Endothelial cell of umbilical vein (primary cell): ENCODE measurements at regions not wholly inside any gene's neighbourhood (a gene's known extent, or its start where the extent isn't known, plus 50 kb on each side); places are given as distances from the start of the nearest gene placed in this dataset.
A peak's percentile ranks its signal among the peaks of the same experiment; 100 is the strongest.

Source experiments
- BruUV-seq: library from RNA; stranded (reverse); fragments of 400-500 nt; replicated peaks from 2 replicates; lab custom pipeline; 2021; lab: Mats Ljungman, UMichigan
- CTCF ChIA-PET: fragments of 300-600, 350-600 bp; sonication (Branson Sonifier 250); formaldehyde crosslinking; loops from one replicate; lab custom pipeline; 2021; ENCODE audit warnings: antibody characterized with exemption, inconsistent platforms; lab: Charles Lee
- POLR2A ChIA-PET: fragments of 300-600, 350-600 bp; sonication (Branson Sonifier 250); formaldehyde crosslinking; loops from one replicate; lab custom pipeline; 2021; ENCODE audit warnings: antibody characterized with exemption, inconsistent platforms; lab: Charles Lee
- DNase-seq: peaks from one replicate; pipeline ENCODE4 v3.0.0-alpha.2; 2011; ENCODE audit warnings: low read depth, low spot score
- FAIRE-seq: peaks from 2 replicates; lab custom pipeline; 2011; peaks lifted over from hg19 to GRCh38; lab: Jason Lieb, UNC
- H2AFZ ChIP-seq: 2 replicates; pipeline ENCODE4 v1.6.0; 2012; ENCODE audit warnings: low read depth, low read length, control low read depth, inconsistent platforms
- H3K27ac ChIP-seq: 2 replicates; pipeline ENCODE4 v1.5.1; 2011; ENCODE audit warnings: low read depth, mild to moderate bottlenecking, control low read depth, low read length, moderate library complexity; ENCODE audit not compliant: insufficient read depth
- H3K27me3 ChIP-seq, 2 experiments: 2 replicates each; pipeline versions ENCODE4 v1.6.0 to v1.6.1; 2011; ENCODE audit warnings: low read length in 2 of 2, mixed read lengths in 1 of 2; ENCODE audit not compliant: control insufficient read depth in 2 of 2, insufficient read depth in 2 of 2
- H3K36me3 ChIP-seq, 2 experiments: 2 replicates in 1 of 2; 3 replicates in 1 of 2; pipeline ENCODE4 v1.5.1; 2011; ENCODE audit warnings: low read length in 2 of 2, mild to moderate bottlenecking in 1 of 2, moderate library complexity in 1 of 2; ENCODE audit not compliant: control insufficient read depth in 2 of 2, insufficient read depth in 2 of 2; ENCODE audit errors: extremely low read depth in 1 of 2
- H3K4me1 ChIP-seq: 3 replicates; pipeline ENCODE4 v1.5.1; 2011; ENCODE audit warnings: mild to moderate bottlenecking, low read length; ENCODE audit not compliant: control insufficient read depth, insufficient read depth; ENCODE audit errors: extremely low read depth
- H3K4me2 ChIP-seq: 2 replicates; pipeline ENCODE4 v1.6.1; 2011; ENCODE audit warnings: low read length, control low read depth, mixed read lengths; ENCODE audit not compliant: insufficient read depth
- H3K4me3 ChIP-seq, 3 experiments: fragments of 200-600 bp in 1 of 3; sonication (generic), shearing (Covaris generic) in 1 of 3; replicated peaks in 1 of 3; 2 replicates each; pipeline ENCODE4 v1.5.1; 2011 to 2016; ENCODE audit warnings: control low read depth in 3 of 3, low read length in 3 of 3, mild to moderate bottlenecking in 2 of 3, inconsistent platforms in 1 of 3, low read depth in 1 of 3, moderate library complexity in 1 of 3; ENCODE audit not compliant: insufficient read depth in 1 of 3
- H3K79me2 ChIP-seq: 2 replicates; pipeline ENCODE4 v1.6.0; 2012; ENCODE audit warnings: low read length, inconsistent platforms; ENCODE audit not compliant: control insufficient read depth, insufficient read depth
- H3K9ac ChIP-seq: replicated peaks from 2 replicates; pipeline ENCODE3; 2011; ENCODE audit warnings: low read length, control low read depth; ENCODE audit not compliant: insufficient read depth; ENCODE audit errors: extremely low read depth
- H3K9me1 ChIP-seq: replicated peaks from 3 replicates; pipeline ENCODE4 v1.6.0; 2011; ENCODE audit warnings: mild to moderate bottlenecking, low read length; ENCODE audit not compliant: control insufficient read depth, insufficient read depth; ENCODE audit errors: extremely low read depth
- H3K9me3 ChIP-seq: replicated peaks from 2 replicates; pipeline ENCODE4 v1.5.1; 2012; ENCODE audit warnings: low read length, inconsistent platforms; ENCODE audit not compliant: control insufficient read depth, insufficient read depth
- H4K20me1 ChIP-seq: replicated peaks from 2 replicates; pipeline ENCODE3; 2011; ENCODE audit warnings: mild to moderate bottlenecking, low read length; ENCODE audit not compliant: control insufficient read depth, insufficient read depth; ENCODE audit errors: extremely low read depth
- CTCF ChIP-seq, 2 donors: IDR thresholded peaks; 1 replicate in 1 of 2; 2 replicates in 1 of 2; pipeline ENCODE4 v1.5.1; 2011; ENCODE audit warnings: low read length in 2 of 2, mild to moderate bottlenecking in 2 of 2, moderate library complexity in 2 of 2, control low read depth in 1 of 2, inconsistent platforms in 1 of 2, low read depth in 1 of 2; ENCODE audit not compliant: insufficient read depth in 1 of 2; ENCODE audit errors: extremely low read depth in 1 of 2
- EZH2 ChIP-seq: IDR thresholded peaks from 2 replicates; pipeline ENCODE4 v1.6.1; 2012; ENCODE audit warnings: borderline replicate concordance, low read depth, mild to moderate bottlenecking, moderate library complexity, low read length, inconsistent platforms; ENCODE audit not compliant: severe bottlenecking
- FOS ChIP-seq: IDR thresholded peaks from 2 replicates; pipeline ENCODE4 v1.6.1; 2011; ENCODE audit warnings: mild to moderate bottlenecking, low read length, moderate library complexity, borderline replicate concordance; ENCODE audit not compliant: insufficient read depth
- GATA2 ChIP-seq: IDR thresholded peaks from 2 replicates; pipeline ENCODE4 v1.7.0; 2011; ENCODE audit warnings: low read depth, mild to moderate bottlenecking, moderate library complexity, mixed read lengths, low read length; ENCODE audit not compliant: insufficient read length, insufficient read depth
- JUN ChIP-seq: IDR thresholded peaks from 2 replicates; pipeline ENCODE4 v1.6.1; 2011; ENCODE audit warnings: borderline replicate concordance, low read depth; ENCODE audit not compliant: insufficient read length, insufficient read depth
- MAX ChIP-seq: IDR thresholded peaks from 2 replicates; pipeline ENCODE4 v1.6.1; 2011; ENCODE audit not compliant: insufficient read depth, insufficient read length
- MYC ChIP-seq: IDR thresholded peaks from one replicate; pipeline ENCODE4 v1.6.1; 2011; ENCODE audit warnings: mild to moderate bottlenecking, low read depth, low read length
- POLR2A ChIP-seq: IDR thresholded peaks from 2 replicates; pipeline ENCODE4 v1.6.1; 2012; ENCODE audit warnings: low read depth, mild to moderate bottlenecking, control low read depth, low read length
- POLR2AphosphoS5 ChIP-seq: IDR thresholded peaks from 2 replicates; pipeline ENCODE4 v1.6.1; 2012; ENCODE audit warnings: low read depth, mild to moderate bottlenecking, control low read depth, low read length, moderate library complexity; ENCODE audit not compliant: insufficient read depth
- dilution Hi-C: fragments of 300-500 bp; cut with MboI; formaldehyde crosslinking; loops from one replicate; pipeline ENCODE4 v1.15.0; 2019; ENCODE audit warnings: low sequenced_read_pairs; ENCODE audit not compliant: extremely low pct_ligation_motif_present
- intact Hi-C: fragments of 100-400 bp; cut with micrococcal nuclease; formaldehyde crosslinking; loops from one replicate; pipeline ENCODE4 v1.10.0; 2022

GRCh38 chr6:14880052-14880451 lies 365.8 kb upstream of the JARID2 start:
- dilution Hi-C loops = no loop called here
- DNase-seq = no peak
- H3K9ac ChIP-seq = no peak overlapping the region
- H3K4me1 ChIP-seq = peaks cover 39% of the 10 kb centered on the region
- POLR2A ChIA-PET = no interaction called here
- no peak overlapping the region for H3K4me3 ChIP-seq
- no peaks in the 10 kb centered on the region for H3K27me3 ChIP-seq
- intact Hi-C loops = no loop called here
- CTCF ChIA-PET = interaction anchor here (1.1 kb wide), 1 partner anchor 16 kb away, joined by 3 read pairs; no protein-coding TSS in a partner anchor
- H3K9me3 ChIP-seq = no peaks in the 10 kb centered on the region
- H3K36me3 ChIP-seq = no peaks in the 10 kb centered on the region
- H2AFZ ChIP-seq = no peak overlapping the region
- H4K20me1 ChIP-seq = no peaks in the 10 kb centered on the region
- TF ChIP-seq EZH2 (no peak), FOS (no peak), CTCF (IDR thresholded peaks at IDR 0.05; ENCODE audit: extremely low read depth in 1 of 2, insufficient read depth in 1 of 2, low read depth in 1 of 2, low read length in 2 of 2) (no peak), GATA2 (no peak)
- no peaks in the 10 kb centered on the region for H3K9me1 ChIP-seq
- FAIRE-seq = no peak
- peak overlapping the region; percentile 33 for H3K27ac ChIP-seq
- BruUV-seq = no TSS peak
- H3K79me2 ChIP-seq = no peaks in the 10 kb centered on the region
- no peak overlapping the region for H3K4me2 ChIP-seq

GRCh38 chr6:14880677-14881076 lies 365.2 kb upstream of the JARID2 start:
- FAIRE-seq (no peak), DNase-seq (peak; percentile 73)
- H3K4me3 ChIP-seq = no peak overlapping the region
- no peaks in the 10 kb centered on the region for H3K27me3 ChIP-seq
- peak overlapping the region; percentile 33 for H3K27ac ChIP-seq
- no peak overlapping the region for H2AFZ ChIP-seq
- H3K4me2 ChIP-seq = peak overlapping the region; percentile 30
- no TSS peak for BruUV-seq
- CTCF ChIA-PET = interaction anchor here (1.1 kb wide), 1 partner anchor 16 kb away, joined by 3 read pairs; no protein-coding TSS in a partner anchor
- intact Hi-C loops = loop anchor here (1.0 kb wide), 1 partner anchor 365 kb away; no protein-coding TSS in a partner anchor
- POLR2A ChIA-PET = no interaction called here
- no peak overlapping the region for H3K9ac ChIP-seq
- H3K4me1 ChIP-seq = peaks cover 39% of the 10 kb centered on the region
- H3K79me2 ChIP-seq = no peaks in the 10 kb centered on the region
- no peaks in the 10 kb centered on the region for H4K20me1 ChIP-seq
- no peaks in the 10 kb centered on the region for H3K36me3 ChIP-seq
- TF ChIP-seq JUN (no peak), CTCF (IDR thresholded peaks at IDR 0.05; ENCODE audit: extremely low read depth in 1 of 2, insufficient read depth in 1 of 2, low read depth in 1 of 2, low read length in 2 of 2) (no peak), MYC (no peak), MAX (no peak), POLR2A (no peak), POLR2AphosphoS5 (no peak), FOS (no peak), EZH2 (no peak), GATA2 (no peak)
- H3K9me1 ChIP-seq = no peaks in the 10 kb centered on the region
- dilution Hi-C loops = no loop called here
- no peaks in the 10 kb centered on the region for H3K9me3 ChIP-seq
